NCI-H748 (cell line): ENCODE measurements at regions not wholly inside any gene's neighbourhood (a gene's known extent, or its start where the extent isn't known, plus 50 kb on each side); places are given as distances from the start of the nearest gene placed in this dataset.

Source experiments
- DNase-seq: peaks from one replicate; lab custom pipeline; 2025; ENCODE audit not compliant: unreplicated experiment; lab: John Stamatoyannopoulos, UW

- no peak for DNase-seq
Observed at GRCh38 chr15:31486506-31486905, 159.9 kb downstream of the KLF13 start.

DNA sequence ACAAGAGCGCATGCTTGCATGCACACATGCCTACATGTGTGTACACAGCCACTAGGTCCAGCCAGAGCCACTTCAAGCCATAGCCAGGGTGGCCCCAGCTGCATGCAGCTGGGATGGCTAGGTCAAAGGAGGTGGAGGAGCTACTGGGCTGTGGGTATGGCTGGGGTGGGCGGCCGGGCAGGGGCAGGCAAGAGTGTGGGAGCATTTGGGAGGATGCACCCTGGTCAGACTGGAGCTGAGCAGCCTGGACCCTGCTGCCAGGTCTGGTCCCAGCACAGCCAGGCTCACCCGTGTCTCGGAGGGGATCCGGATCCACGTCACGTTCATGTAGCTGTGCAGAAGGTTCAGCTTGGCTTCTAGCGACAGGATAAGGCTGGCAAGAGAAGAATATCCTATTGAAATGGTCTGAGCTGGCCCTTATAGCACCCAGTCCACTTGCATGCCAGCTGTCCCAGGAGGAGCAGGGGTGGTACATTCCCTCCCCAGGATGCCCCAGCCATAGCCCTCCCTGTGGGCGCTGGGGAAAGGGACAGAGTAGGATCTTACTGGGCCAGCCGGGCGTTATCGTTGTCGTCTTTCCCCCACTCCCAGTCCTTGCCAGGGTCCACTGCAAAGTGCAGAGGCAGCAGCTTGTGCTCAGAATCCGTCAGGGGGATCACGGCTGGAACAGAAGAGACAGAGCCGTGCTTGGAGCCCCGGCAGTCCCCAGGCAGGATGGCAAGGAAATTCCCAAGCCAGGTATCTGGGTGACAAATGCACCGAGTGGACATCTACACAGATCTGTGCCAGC, 160.5 kb downstream of the KLF13 start:
- DNase-seq = no peak

- no peak for DNase-seq
Observed at GRCh38 chr15:31487811-31488436, 161.3 kb downstream of the KLF13 start.

DNA sequence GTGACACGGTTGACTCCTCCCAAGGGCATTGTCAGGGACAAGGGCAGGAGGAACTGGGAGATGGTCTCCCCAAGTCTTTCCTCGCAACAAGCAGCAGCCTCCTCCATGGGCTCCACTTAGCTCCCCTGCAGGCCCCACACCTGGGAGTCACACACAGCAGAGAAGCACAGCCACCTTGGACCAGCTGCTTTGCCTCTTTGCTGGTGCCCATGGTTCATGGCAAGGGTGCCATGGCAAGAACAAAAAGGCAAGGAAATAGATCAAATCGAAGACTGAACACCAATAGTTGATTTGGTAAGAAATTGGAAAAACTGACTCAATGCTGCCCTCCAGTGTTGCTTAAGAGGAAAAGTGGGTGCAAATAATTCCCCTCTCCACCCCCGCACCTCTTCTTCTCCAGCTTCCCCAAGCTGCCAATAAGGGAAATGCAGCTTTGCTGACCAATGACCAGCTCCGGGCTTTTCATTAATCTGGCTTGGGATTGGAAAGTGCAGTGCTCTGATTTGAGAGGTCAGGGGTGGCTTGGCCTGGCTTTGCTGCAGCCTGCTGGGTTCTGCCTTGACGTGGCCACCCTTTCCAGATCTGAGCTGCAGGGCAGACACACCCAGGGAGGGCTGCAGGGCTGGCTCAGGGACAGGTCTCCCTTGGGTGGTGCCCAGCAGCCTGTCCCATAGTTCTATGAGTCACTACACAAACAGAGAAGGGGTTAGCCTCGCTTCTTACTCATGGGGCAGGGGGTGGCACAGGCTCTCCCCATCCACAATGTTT, 162.0 kb downstream of the KLF13 start:
- DNase-seq = peak; percentile 67

GRCh38 chr15:31489281-31489680, 162.6 kb downstream of the KLF13 start:
- no peak for DNase-seq

- peak; percentile 59 for DNase-seq
Observed at GRCh38 chr15:31489801-31490646, 163.4 kb downstream of the KLF13 start.

GRCh38 chr15:31494786-31495185, 168.2 kb downstream of the KLF13 start:
- no peak for DNase-seq

DNA sequence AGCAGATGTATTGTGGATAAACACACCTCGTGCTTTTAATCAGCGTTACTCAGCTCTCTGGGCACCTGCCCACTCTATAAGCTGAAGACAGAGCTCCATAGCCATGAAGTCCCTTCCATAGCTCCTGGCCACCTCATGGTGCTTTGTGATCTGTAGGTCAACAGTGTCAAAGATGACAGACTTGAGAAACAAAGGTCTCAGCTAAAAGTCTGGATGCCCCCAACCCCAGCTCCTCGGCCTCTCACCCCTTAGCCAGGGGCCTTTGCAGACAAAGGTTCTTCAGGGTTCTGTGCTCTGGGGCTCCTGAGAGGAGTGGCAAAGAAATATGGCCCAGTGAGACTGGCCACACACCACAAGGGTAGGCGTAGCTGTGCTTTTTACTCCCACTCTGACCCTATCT, 168.6 kb downstream of the KLF13 start:
- DNase-seq = no peak

- no peak for DNase-seq
Observed at GRCh38 chr15:31497838-31498237, 171.2 kb downstream of the KLF13 start.

DNA sequence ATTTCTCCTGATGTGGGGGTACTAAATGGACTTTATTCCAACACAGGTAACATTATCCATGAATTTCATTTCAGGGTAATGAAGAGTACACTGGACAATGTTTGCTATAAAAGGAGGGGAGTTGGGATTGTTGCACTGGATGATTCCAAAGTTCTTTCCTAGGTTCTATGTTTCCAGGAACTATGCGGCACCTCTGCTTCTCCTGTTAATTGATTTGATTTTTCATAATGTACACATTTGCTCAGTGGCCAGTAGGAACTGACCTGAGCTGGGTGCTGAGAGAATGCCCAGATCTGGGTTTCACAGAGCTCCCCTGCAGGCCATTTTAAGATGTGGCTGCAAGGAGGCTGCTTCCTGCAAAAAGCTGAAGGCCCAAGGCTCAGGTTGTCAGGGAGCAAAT, 171.7 kb downstream of the KLF13 start:
- no peak for DNase-seq

DNA sequence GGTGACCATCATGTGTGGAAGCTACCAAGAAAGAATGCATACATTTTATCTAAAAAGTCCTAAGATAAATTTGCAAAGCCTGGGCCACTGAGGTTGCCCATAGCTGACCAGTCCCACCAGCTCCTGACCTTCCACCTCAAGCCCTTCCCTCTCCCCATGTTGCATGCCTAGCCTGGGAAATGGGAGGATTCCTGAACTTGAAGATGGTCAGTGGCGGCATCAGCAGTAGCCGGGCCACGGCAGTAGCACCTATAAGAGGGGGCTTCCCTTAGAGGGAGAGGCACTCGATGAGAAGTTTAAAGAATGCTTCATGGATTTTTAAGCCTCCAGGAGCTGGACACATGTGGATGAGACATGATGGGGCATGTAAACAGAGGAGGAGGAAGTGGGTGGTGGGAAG, 172.1 kb downstream of the KLF13 start:
- no peak for DNase-seq

GRCh38 chr15:31499236-31499952, 172.8 kb downstream of the KLF13 start:
- no peak for DNase-seq

- DNase-seq = no peak
Observed at GRCh38 chr15:31499953-31500765, 173.5 kb downstream of the KLF13 start.

- DNase-seq = peak; percentile 79
Observed at GRCh38 chr15:31500766-31501449, 174.3 kb downstream of the KLF13 start.

- no peak for DNase-seq
Observed at GRCh38 chr15:31501536-31502157, 175.0 kb downstream of the KLF13 start.

- no peak for DNase-seq
Observed at GRCh38 chr15:31502541-31503229, 176.1 kb downstream of the KLF13 start.

DNA sequence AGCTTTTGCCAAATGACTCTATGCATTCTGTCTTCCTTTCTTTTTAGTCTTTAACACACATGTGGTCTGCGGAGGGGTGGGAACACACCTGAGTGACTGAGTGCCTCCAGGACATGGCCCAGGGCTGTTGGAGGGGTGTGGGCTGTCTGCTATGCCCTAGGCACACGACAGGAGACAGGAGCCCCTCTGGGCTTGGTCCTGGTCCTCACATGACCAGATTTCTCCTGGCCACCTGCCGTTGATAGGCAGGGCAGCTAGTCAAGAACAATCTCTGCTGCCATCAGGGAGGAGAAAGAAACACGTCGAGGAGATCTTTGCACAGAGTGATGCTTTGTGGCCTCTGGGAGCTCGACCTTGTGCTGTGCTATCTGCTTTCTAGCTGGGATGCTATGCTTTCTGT, 176.6 kb downstream of the KLF13 start:
- no peak for DNase-seq
